ENCODE measurements at regions not wholly inside any gene's neighbourhood (a gene's known extent, or its start where the extent isn't known, plus 50 kb on each side); places are given as distances from the start of the nearest gene placed in this dataset.
"Not testable (repeated sequence)": the region's sequence is repeated elsewhere in the genome, so short reads cannot be mapped to it uniquely, and the experiment has no call there.

DNA sequence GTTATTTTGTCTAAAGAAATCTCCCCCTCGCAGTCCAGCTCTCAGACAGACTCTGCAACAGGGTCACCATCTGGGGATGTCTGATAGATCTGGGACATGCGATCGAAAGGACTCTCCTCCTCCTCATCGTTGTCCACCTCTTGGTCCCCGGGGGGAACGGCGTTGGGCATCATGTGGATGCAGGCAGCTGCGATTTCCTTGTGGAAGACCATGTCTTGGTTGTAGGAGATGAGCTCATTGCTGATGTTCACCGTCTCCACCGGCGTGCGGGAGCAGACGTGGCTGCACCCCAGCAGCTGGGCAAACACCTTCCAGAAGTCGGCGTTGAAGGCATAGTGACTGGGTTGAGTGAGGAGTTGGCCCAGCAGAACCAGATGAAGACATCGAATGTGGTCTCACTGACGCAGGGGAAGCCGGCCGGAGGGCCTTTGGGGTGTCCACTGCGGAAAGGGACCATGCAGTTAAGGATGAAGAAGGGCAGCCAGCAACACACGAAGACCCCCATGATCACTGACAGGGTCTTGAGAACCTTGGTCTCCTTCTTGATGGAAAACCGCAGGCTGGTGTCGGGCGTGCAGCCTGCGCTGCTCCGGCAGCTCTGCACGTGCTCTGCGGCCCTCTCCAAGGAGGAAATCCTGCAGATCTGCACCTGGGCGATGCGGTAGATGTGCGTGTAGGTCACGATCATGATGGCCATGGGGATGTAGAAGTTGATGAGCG, 918.9 kb downstream of the RPIA start:
- TF ChIP-seq POLR2A, POLR2AphosphoS5, EP300 (IDR thresholded peaks at IDR 0.05): not testable (repeated sequence)
- TF ChIP-seq, protein P1, sequence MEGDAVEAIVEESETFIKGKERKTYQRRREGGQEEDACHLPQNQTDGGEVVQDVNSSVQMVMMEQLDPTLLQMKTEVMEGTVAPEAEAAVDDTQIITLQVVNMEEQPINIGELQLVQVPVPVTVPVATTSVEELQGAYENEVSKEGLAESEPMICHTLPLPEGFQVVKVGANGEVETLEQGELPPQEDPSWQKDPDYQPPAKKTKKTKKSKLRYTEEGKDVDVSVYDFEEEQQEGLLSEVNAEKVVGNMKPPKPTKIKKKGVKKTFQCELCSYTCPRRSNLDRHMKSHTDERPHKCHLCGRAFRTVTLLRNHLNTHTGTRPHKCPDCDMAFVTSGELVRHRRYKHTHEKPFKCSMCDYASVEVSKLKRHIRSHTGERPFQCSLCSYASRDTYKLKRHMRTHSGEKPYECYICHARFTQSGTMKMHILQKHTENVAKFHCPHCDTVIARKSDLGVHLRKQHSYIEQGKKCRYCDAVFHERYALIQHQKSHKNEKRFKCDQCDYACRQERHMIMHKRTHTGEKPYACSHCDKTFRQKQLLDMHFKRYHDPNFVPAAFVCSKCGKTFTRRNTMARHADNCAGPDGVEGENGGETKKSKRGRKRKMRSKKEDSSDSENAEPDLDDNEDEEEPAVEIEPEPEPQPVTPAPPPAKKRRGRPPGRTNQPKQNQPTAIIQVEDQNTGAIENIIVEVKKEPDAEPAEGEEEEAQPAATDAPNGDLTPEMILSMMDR (IDR thresholded peaks at IDR 0.05) = not testable (repeated sequence)

Measured in stomach (tissue), 4 donors.